ENCODE measurements at regions not wholly inside any gene's neighbourhood (a gene's known extent, or its start where the extent isn't known, plus 50 kb on each side); places are given as distances from the start of the nearest gene placed in this dataset.

DNA sequence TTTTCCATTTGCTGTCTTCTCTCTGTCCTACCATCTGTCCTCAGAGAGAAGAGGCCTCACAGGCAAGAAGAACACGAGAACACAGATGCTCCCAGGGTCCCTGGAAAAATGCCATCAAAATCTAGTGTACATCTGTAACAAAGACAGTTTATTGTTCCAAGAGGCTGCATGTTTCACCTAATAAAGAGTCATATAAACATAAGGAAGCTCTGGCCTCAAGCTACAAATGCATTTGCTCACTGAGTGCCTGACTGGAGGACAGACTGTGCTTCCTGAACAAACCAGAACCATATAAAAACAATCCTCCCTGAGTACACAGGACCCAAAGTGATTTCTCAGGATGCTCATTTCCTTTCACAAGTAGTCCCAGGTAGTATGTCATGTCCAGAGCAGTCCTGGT, 76.3 kb upstream of the SLC44A3 start:
- H3K4me1 Mint-ChIP-seq (ENCODE audit: unreplicated experiment), result peaks cover 26% of the 10 kb centered on the region
- TF ChIP-seq, protein P1, sequence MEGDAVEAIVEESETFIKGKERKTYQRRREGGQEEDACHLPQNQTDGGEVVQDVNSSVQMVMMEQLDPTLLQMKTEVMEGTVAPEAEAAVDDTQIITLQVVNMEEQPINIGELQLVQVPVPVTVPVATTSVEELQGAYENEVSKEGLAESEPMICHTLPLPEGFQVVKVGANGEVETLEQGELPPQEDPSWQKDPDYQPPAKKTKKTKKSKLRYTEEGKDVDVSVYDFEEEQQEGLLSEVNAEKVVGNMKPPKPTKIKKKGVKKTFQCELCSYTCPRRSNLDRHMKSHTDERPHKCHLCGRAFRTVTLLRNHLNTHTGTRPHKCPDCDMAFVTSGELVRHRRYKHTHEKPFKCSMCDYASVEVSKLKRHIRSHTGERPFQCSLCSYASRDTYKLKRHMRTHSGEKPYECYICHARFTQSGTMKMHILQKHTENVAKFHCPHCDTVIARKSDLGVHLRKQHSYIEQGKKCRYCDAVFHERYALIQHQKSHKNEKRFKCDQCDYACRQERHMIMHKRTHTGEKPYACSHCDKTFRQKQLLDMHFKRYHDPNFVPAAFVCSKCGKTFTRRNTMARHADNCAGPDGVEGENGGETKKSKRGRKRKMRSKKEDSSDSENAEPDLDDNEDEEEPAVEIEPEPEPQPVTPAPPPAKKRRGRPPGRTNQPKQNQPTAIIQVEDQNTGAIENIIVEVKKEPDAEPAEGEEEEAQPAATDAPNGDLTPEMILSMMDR (conservative IDR thresholded peaks at IDR 0.05), result no peak

DNA sequence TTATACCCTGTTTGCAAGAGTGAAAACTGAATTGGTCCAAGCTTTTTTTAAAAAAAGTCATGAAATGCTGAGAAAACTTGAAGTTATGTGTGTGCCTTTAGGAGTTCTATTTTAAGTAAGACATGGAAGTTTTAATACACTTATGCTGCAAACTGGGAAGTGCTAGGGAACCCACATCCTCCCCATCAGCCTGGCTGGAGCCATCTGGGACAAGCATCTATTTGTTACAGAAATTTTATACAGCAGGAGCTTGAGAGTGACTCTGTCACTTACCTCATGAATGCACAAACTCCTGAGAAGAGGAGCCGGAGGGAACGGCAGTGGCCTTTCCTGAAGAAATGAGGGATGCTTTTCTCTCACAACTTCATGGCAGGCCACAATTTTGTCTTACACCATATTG, 78.2 kb upstream of the SLC44A3 start:
- no peaks in the 10 kb centered on the region for H3K27me3 Mint-ChIP-seq
- no peak overlapping the region for H3K4me3 Mint-ChIP-seq
- no peaks in the 10 kb centered on the region for H3K9me3 Mint-ChIP-seq
- TF ChIP-seq, protein P1 (conservative IDR thresholded peaks at IDR 0.05), result no peak
- H3K36me3 Mint-ChIP-seq, result peaks cover 8% of the 10 kb centered on the region
- no peak for DNase-seq (ENCODE audit: extremely low spot score, unreplicated experiment)
- H3K4me1 Mint-ChIP-seq (ENCODE audit: unreplicated experiment), result peaks cover 36% of the 10 kb centered on the region
- no peak overlapping the region for H3K27ac Mint-ChIP-seq

More for the DNA sequence above, 76.3 kb upstream of the SLC44A3 start:
- no peak overlapping the region for H3K4me3 Mint-ChIP-seq
- H3K9me3 Mint-ChIP-seq, result no peaks in the 10 kb centered on the region
- peaks cover 8% of the 10 kb centered on the region for H3K36me3 Mint-ChIP-seq
- no peak for DNase-seq (ENCODE audit: extremely low spot score, unreplicated experiment)
- no peak overlapping the region for H3K27ac Mint-ChIP-seq
- H3K27me3 Mint-ChIP-seq, result no peaks in the 10 kb centered on the region

DNA sequence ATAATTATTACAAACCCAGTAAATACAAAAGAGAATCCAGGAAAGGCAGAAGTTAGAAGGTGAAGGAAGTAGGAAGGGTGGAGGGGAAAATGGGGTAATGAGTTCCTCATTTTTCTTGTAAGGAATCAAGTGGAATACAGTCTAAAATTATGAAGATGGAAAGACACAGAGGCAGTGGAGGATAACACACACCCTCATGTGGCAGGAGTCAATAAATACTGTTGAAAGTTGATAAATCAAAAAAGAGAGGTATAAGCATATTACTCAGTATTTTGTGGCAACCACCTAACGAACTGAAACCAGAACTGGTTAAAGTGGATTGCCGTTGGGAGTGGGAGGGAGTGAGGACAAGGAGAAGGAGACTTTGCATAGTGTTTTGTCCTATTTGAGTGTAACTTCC, 78.6 kb upstream of the SLC44A3 start:
- no peak for DNase-seq (ENCODE audit: extremely low spot score, unreplicated experiment)
- Mint-ChIP-seq H3K9me3 (no peaks in the 10 kb centered on the region), H3K4me1 (ENCODE audit: unreplicated experiment) (peaks cover 36% of the 10 kb centered on the region), H3K4me3 (no peak overlapping the region), H3K36me3 (peaks cover 8% of the 10 kb centered on the region), H3K27ac (no peak overlapping the region), H3K27me3 (no peaks in the 10 kb centered on the region)
- TF ChIP-seq, protein P1 (conservative IDR thresholded peaks at IDR 0.05), result no peak

DNA sequence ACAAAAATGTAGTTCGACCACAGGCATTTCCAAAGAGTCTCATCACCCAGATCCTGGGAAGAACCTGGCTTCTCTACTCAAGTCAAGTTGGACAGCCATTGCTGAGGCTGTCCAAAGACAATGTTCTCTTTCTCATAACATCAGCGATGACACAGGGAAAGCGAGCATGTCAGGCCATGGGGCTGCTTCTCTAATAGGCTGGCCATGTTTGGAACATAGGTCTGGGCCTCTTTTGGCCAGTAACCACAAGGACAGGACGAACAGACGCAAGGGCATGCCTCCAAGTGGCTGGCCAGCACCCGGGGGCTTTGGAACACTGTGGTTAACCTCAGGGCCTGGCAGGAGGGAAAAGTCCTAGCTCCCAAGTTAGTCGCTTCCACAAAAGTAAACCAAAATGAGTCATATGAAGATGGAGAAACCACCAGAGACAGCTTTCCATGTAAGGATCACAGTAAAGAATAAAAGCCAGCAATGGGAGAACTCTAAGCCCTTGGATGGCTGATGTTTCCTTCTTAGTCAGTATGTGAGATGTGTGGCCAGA, 80.6 kb upstream of the SLC44A3 start:
- TF ChIP-seq, protein P1 (conservative IDR thresholded peaks at IDR 0.05), result no peak
- no peaks in the 10 kb centered on the region for H3K27me3 Mint-ChIP-seq
- no peaks in the 10 kb centered on the region for H3K9me3 Mint-ChIP-seq
- no peak for DNase-seq (ENCODE audit: extremely low spot score, unreplicated experiment)
- peaks cover 49% of the 10 kb centered on the region for H3K4me1 Mint-ChIP-seq (ENCODE audit: unreplicated experiment)
- no peak overlapping the region for H3K27ac Mint-ChIP-seq
- H3K4me3 Mint-ChIP-seq, result no peak overlapping the region
- peaks cover 6% of the 10 kb centered on the region for H3K36me3 Mint-ChIP-seq

DNA sequence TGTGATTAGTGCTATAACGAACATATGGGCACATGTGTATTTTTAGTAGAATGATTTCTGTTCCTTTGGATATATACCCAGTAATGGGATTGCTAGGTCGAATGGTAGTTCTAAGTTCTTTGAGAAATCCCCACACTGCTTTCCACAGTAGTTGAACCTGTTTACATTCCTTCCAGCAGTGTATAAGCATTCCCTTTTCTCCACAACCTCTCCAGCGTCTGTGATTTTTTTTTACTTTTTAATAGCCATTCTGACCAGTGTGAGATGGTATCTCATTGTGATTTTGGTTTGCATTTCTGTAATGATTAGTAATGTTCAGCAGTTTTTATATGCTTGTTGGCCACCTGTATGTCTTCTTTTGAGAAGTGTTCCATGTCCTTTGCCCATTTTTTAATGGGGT, 81.8 kb upstream of the SLC44A3 start:
- Mint-ChIP-seq H3K27ac (no peak overlapping the region), H3K4me3 (no peak overlapping the region), H3K27me3 (no peaks in the 10 kb centered on the region), H3K36me3 (no peaks in the 10 kb centered on the region), H3K4me1 (ENCODE audit: unreplicated experiment) (peaks cover 40% of the 10 kb centered on the region), H3K9me3 (peaks cover 2% of the 10 kb centered on the region)
- TF ChIP-seq, protein P1 (conservative IDR thresholded peaks at IDR 0.05), result no peak
- no peak for DNase-seq (ENCODE audit: extremely low spot score, unreplicated experiment)

All from type B pancreatic cell (in vitro differentiated cells).